Esophagus muscularis mucosa (tissue), 4 donors: ENCODE measurements at regions not wholly inside any gene's neighbourhood (a gene's known extent, or its start where the extent isn't known, plus 50 kb on each side); places are given as distances from the start of the nearest gene placed in this dataset.

Experiments
- DNase-seq: peaks from one replicate; pipeline ENCODE4 v3.0.0-alpha.2; 2017; ENCODE audit errors: extremely low spot score
- H3K27ac ChIP-seq, 4 donors: fragments of 200-600 bp; sonication (generic); replicated peaks in 1 of 4; 1 replicate in 3 of 4; 2 replicates in 1 of 4; pipeline ENCODE4 v1.5.1; 2016 to 2019; ENCODE audit warnings: mild to moderate bottlenecking in 1 of 4
- H3K27me3 ChIP-seq, 4 donors: fragments of 200-600 bp; sonication (generic); one replicate each; pipeline versions ENCODE4 v1.5.1 to v1.6.0; 2016 to 2019
- H3K36me3 ChIP-seq, 4 donors: fragments of 200-600 bp; sonication (generic); one replicate each; pipeline ENCODE4 v1.5.1; 2016 to 2019
- H3K4me1 ChIP-seq, 4 donors: fragments of 200-600 bp; sonication (generic); one replicate each; pipeline ENCODE4 v1.5.1; 2016 to 2019
- H3K4me3 ChIP-seq, 4 donors: fragments of 200-600 bp; sonication (generic); 1 replicate in 2 of 4; 2 replicates in 2 of 4; pipeline ENCODE4 v1.5.1; 2016 to 2019; ENCODE audit warnings: mild to moderate bottlenecking in 4 of 4, moderate library complexity in 1 of 4
- H3K9me3 ChIP-seq, 4 donors: fragments of 200-600 bp; sonication (generic); 1 replicate in 3 of 4; 2 replicates in 1 of 4; pipeline ENCODE4 v1.5.1; 2016 to 2019
- EP300 ChIP-seq: sonication (generic); formaldehyde crosslinking; IDR thresholded peaks from one replicate; pipeline ENCODE4 v1.6.1; 2017; ENCODE audit warnings: antibody characterized with exemption
- POLR2A ChIP-seq: fragments of 450-650 bp; IDR thresholded peaks from one replicate; pipeline ENCODE4 v1.6.1; 2017; ENCODE audit warnings: antibody characterized with exemption, moderate library complexity, mild to moderate bottlenecking, low read depth
- POLR2AphosphoS5 ChIP-seq, 2 donors: sonication (generic); formaldehyde crosslinking; IDR thresholded peaks; one replicate each; pipeline ENCODE4 v1.6.1; 2017; ENCODE audit warnings: antibody characterized with exemption in 2 of 2
- WGBS: methylation state at CpG from one replicate; pipeline ENCODE4 v1.1.5; 2018; 5-methylcytosine and 5-hydroxymethylcytosine counted together
- intact Hi-C: fragments of 100-400 bp; cut with DNase I; formaldehyde crosslinking; loops from one replicate; pipeline ENCODE4 v1.15.1; 2023
- TF ChIP-seq, protein P1 (sequence below), 3 experiments: fragments of 200-600 bp in 2 of 3; fragments of 450-650 bp in 1 of 3; sonication (generic) in 2 of 3; IDR thresholded peaks; one replicate each; pipeline ENCODE4 v1.5.1; 2017 to 2019; ENCODE audit warnings: antibody characterized with exemption in 3 of 3, mild to moderate bottlenecking in 2 of 3, moderate library complexity in 1 of 3

DNA sequence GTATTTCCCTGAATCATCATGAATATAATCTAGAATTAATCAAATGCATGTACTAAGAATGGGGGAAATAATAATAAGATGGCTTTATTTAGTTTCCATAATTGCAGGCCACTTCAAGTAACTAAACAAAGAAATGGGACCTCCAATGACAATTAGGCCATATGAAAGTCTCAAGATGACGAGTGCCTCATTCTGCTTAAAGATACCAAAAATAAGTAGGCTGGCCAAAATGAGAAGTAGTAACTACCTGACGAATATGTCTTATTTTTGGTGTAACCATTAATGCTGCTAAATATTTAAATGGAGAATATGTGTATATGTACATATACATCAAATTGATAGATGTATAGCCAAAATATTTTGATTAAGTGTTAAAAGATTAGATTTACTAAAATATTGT, 932.6 kb downstream of the EPHA3 start:
- H3K36me3 ChIP-seq, result no peaks in the 10 kb centered on the region
- intact Hi-C loops, result no loop called here

GRCh38 chr3:90040554-90040953, 933.1 kb downstream of the EPHA3 start:
- Histone ChIP-seq H3K4me1 (peaks cover 0 to 9% (median 4%) of the 10 kb centered on the region in 4 donors), H3K27ac (no peak overlapping the region), H3K36me3 (no peaks in the 10 kb centered on the region), H3K9me3 (no peaks in the 10 kb centered on the region), H3K27me3 (no peaks in the 10 kb centered on the region), H3K4me3 (no peak overlapping the region)
- WGBS, result 67% methylated on average over 3 of the region's 3 CpGs
- TF ChIP-seq EP300 (no peak), POLR2A (no peak), POLR2AphosphoS5 (IDR thresholded peaks at IDR 0.05) (no peak)
- TF ChIP-seq, protein P1, sequence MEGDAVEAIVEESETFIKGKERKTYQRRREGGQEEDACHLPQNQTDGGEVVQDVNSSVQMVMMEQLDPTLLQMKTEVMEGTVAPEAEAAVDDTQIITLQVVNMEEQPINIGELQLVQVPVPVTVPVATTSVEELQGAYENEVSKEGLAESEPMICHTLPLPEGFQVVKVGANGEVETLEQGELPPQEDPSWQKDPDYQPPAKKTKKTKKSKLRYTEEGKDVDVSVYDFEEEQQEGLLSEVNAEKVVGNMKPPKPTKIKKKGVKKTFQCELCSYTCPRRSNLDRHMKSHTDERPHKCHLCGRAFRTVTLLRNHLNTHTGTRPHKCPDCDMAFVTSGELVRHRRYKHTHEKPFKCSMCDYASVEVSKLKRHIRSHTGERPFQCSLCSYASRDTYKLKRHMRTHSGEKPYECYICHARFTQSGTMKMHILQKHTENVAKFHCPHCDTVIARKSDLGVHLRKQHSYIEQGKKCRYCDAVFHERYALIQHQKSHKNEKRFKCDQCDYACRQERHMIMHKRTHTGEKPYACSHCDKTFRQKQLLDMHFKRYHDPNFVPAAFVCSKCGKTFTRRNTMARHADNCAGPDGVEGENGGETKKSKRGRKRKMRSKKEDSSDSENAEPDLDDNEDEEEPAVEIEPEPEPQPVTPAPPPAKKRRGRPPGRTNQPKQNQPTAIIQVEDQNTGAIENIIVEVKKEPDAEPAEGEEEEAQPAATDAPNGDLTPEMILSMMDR (IDR thresholded peaks at IDR 0.05), result no peak
- no peak for DNase-seq
- intact Hi-C loops, result no loop called here

More for the DNA sequence above, 932.6 kb downstream of the EPHA3 start:
- TF ChIP-seq, protein P1 (IDR thresholded peaks at IDR 0.05), result no peak
- TF ChIP-seq POLR2A (no peak), POLR2AphosphoS5 (IDR thresholded peaks at IDR 0.05) (no peak), EP300 (no peak)
- H3K9me3 ChIP-seq, result no peaks in the 10 kb centered on the region
- H3K27ac ChIP-seq, result no peak overlapping the region
- H3K4me1 ChIP-seq, result peaks cover 0 to 9% (median 4%) of the 10 kb centered on the region in 4 donors
- no peak overlapping the region for H3K4me3 ChIP-seq
- H3K27me3 ChIP-seq, result no peaks in the 10 kb centered on the region
- DNase-seq, result no peak
- 84% methylated on average over 2 of the region's 2 CpGs for WGBS

DNA sequence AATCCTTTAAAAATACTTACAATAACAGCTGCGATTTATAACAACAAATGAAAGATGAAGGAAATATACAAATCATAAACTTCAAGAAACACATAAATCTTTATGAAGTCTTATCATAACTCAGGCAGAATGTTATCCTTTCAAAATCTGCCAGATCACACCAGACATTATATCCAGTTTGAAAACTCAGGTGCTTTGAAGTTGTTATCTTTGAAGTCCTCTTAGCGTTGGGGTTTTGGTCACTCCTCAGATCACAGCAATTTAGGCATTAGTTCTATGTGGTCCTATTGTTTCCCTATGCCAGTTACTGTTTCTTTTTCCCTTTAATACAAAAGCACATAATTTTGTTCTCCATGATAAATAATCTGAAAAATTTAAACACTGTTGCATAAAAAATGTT, 934.6 kb downstream of the EPHA3 start:
- H3K4me1 ChIP-seq, result peaks cover 0 to 9% (median 4%) of the 10 kb centered on the region in 4 donors
- no peak for DNase-seq
- 63% methylated on average over 2 of the region's 2 CpGs for WGBS
- H3K27ac ChIP-seq, result no peak overlapping the region
- no peaks in the 10 kb centered on the region for H3K9me3 ChIP-seq
- intact Hi-C loops, result no loop called here
- H3K4me3 ChIP-seq, result no peak overlapping the region
- no peaks in the 10 kb centered on the region for H3K36me3 ChIP-seq
- no peak for TF ChIP-seq POLR2AphosphoS5 (IDR thresholded peaks at IDR 0.05)
- TF ChIP-seq, protein P1 (IDR thresholded peaks at IDR 0.05), result no peak
- no peak for TF ChIP-seq POLR2A
- TF ChIP-seq EP300, result no peak
- no peaks in the 10 kb centered on the region for H3K27me3 ChIP-seq

GRCh38 chr3:90043287-90043686, 935.9 kb downstream of the EPHA3 start:
- TF ChIP-seq POLR2A (no peak), EP300 (no peak), POLR2AphosphoS5 (IDR thresholded peaks at IDR 0.05) (no peak)
- TF ChIP-seq, protein P1 (IDR thresholded peaks at IDR 0.05), result no peak
- Histone ChIP-seq H3K27me3 (no peaks in the 10 kb centered on the region), H3K27ac (no peak overlapping the region), H3K4me1 (peaks cover 0 to 9% (median 4%) of the 10 kb centered on the region in 4 donors), H3K36me3 (no peaks in the 10 kb centered on the region), H3K4me3 (no peak overlapping the region), H3K9me3 (no peaks in the 10 kb centered on the region)
- 79% methylated on average over 5 of the region's 5 CpGs for WGBS
- DNase-seq, result no peak
- intact Hi-C loops, result no loop called here
